ENCODE measurements at regions not wholly inside any gene's neighbourhood (a gene's known extent, or its start where the extent isn't known, plus 50 kb on each side); places are given as distances from the start of the nearest gene placed in this dataset.

DNA sequence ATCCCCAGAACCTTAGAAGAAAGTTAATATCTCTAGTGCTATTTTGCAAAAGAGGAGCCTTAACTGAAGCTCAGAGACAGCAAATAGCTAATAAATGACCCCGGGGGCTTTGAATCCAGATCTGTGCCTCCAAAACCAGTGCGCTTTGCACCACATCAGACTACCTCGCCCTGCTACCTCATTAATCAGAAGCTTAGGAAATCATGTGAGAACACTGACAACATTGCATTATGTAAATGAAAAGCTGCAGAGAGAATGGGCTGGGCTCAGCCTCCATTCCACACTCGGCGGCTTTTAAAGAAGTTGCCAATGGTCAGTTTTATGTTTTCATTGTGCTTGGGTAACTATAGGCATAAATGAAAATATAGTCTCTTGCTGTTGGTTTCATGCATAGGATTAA lies 54.0 kb upstream of the STMND1 start:
- DNase-seq (no peak), ATAC-seq (no peak)
- CTCF ChIA-PET, result no interaction called here
- H3K27ac Mint-ChIP-seq, result no peak overlapping the region
- H3K9me3 Mint-ChIP-seq (ENCODE audit: low read depth), result no peaks in the 10 kb centered on the region
- no peaks in the 10 kb centered on the region for H3K4me1 Mint-ChIP-seq
- H3K36me3 Mint-ChIP-seq, result no peaks in the 10 kb centered on the region
- H3K27me3 Mint-ChIP-seq, result peaks cover 21% of the 10 kb centered on the region
- no peak overlapping the region for H3K4me3 Mint-ChIP-seq

DNA sequence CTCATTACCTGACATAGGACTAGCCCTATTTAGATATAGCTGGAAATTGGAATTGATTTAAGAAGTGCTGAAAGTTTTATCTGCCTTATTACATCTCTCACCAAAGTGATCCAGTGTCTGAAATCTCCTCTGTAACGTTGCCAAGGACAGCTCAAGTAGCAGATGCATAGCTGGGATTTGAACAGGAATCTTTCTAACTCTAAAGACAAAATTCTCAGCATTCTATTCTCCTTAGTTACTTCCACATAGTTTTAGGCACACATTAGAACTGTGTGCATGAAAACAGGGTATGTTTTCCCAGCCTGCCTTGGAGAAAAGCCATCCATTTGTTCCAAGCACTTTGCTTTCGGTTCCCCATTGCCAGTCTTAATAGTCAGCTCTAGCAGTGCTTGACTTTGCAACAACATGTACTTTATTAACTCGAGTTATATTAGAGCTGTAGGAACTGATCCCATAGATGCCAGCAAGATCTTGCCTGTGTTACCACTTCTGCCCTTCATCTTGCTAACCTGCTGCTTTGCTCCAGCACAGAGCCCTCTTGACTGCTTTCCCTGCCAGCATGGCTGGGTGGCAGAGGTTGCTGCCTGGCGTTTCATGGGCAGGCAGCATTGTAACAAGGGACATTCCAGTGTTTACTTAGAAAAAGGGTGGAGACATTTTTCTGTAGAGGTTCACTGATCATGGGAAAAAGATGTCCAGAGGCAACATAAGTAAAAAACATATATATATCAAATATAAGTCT lies 56.1 kb upstream of the STMND1 start:
- CTCF ChIA-PET, result no interaction called here
- Mint-ChIP-seq H3K4me3 (no peak overlapping the region), H3K27ac (no peak overlapping the region), H3K9me3 (ENCODE audit: low read depth) (no peaks in the 10 kb centered on the region), H3K27me3 (peaks cover 27% of the 10 kb centered on the region), H3K4me1 (no peaks in the 10 kb centered on the region), H3K36me3 (no peaks in the 10 kb centered on the region)
- DNase-seq, result no peak
- no peak for ATAC-seq

DNA sequence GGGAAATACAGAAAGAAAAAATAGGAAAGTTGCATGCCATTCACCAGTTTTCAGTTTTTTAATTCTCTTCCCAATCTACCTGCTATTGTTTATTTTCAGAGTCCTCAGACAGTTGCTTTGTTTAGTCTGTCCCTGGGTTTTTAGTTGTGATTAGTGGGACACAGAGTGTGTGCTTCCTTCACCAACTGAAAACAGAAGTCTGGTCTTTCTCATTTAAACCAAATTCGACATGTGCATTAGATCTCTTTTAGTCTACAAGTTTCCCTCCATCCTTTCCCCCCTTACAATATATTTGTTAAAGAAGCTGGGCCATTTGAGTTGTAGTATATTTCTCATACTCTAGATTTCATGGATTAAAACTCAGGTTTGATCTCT lies 58.7 kb upstream of the STMND1 start:
- no peaks in the 10 kb centered on the region for H3K4me1 Mint-ChIP-seq
- peaks cover 29% of the 10 kb centered on the region for H3K27me3 Mint-ChIP-seq
- no peaks in the 10 kb centered on the region for H3K36me3 Mint-ChIP-seq
- DNase-seq, result no peak
- ATAC-seq, result no peak
- H3K4me3 Mint-ChIP-seq, result no peak overlapping the region
- CTCF ChIA-PET, result no interaction called here
- no peak overlapping the region for H3K27ac Mint-ChIP-seq
- H3K9me3 Mint-ChIP-seq (ENCODE audit: low read depth), result no peaks in the 10 kb centered on the region

DNA sequence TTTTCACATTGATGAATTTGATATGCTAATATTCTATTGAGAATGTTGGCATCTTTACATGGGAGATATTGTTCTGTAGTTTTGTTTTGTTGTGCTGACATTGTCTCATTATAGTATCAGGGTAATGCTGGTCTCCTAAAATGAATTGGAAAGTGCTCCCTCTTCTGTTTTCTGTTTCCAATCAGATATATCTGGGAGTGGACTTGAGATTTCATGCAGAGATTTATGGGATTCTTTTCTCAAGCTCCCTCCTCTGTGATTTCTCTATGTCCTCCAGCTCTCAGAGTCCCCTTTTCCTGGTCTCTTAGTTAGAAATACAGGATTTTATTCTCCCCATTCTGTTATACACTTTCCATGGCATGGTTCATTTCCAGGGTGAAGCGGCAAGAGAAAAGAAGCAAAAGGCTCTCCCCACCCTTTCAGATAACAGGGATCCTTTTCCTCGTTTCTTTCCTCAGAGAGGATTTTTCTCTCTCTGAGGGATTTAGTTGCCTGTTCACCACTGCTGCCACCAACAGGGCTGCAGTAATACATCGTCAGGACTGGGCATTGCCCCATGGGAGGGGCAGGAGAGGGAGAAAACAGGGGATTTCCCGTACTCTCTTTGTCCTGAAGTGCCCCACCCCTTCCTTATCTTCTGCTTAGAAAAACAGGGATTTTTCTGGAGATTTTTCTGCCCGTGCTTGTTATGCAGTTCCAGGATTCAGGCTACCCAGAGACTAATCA lies 59.3 kb upstream of the STMND1 start:
- CTCF ChIA-PET, result no interaction called here
- Mint-ChIP-seq H3K27ac (no peak overlapping the region), H3K4me3 (no peak overlapping the region), H3K9me3 (ENCODE audit: low read depth) (no peaks in the 10 kb centered on the region), H3K36me3 (no peaks in the 10 kb centered on the region), H3K27me3 (peaks cover 30% of the 10 kb centered on the region), H3K4me1 (no peaks in the 10 kb centered on the region)
- DNase-seq (no peak), ATAC-seq (no peak)

DNA sequence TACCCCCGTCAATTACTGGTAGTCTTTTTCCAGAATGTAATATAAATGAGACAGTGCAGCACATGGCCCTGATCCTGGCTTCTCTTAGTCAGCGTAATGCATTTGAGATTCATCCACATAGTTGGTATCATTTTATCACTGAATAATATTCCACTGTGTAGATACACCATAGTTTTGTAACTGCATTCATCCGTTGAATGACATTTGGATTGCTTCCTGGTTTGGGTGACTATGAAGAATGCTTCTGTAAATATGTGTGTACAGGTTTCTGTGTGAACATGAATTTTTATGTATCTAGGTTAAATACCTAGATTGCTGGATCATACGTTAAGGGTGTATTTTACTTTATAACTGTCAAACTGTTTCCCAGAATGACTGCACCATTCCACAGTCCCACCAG lies 62.6 kb upstream of the STMND1 start:
- Mint-ChIP-seq H3K4me3 (no peak overlapping the region), H3K9me3 (ENCODE audit: low read depth) (no peaks in the 10 kb centered on the region), H3K4me1 (no peaks in the 10 kb centered on the region), H3K27me3 (peaks cover 22% of the 10 kb centered on the region), H3K27ac (no peak overlapping the region), H3K36me3 (no peaks in the 10 kb centered on the region)
- CTCF ChIA-PET, result no interaction called here
- DNase-seq (no peak), ATAC-seq (no peak)

DNA sequence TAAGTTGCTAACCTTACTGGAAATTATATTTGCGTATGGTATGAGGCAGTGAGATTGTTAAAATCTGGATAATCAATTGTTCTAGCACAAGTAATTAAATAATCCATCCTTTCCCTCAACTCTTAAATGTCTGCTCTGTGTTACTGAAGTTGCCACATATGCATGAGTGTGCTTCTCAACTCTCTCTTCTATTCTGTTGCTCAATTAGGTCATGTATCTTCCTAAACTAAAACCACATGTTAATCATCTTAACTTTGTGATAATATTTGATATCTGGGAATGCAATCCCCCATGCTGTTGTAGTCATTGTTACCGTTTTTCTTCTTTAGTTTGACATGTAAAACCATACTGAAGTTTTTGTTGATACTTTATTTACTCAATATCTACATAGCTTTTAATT lies 63.5 kb upstream of the STMND1 start:
- DNase-seq (no peak), ATAC-seq (no peak)
- H3K27ac Mint-ChIP-seq, result no peak overlapping the region
- H3K9me3 Mint-ChIP-seq (ENCODE audit: low read depth), result no peaks in the 10 kb centered on the region
- H3K4me3 Mint-ChIP-seq, result no peak overlapping the region
- peaks cover 16% of the 10 kb centered on the region for H3K27me3 Mint-ChIP-seq
- no peaks in the 10 kb centered on the region for H3K36me3 Mint-ChIP-seq
- H3K4me1 Mint-ChIP-seq, result no peaks in the 10 kb centered on the region
- CTCF ChIA-PET, result no interaction called here

DNA sequence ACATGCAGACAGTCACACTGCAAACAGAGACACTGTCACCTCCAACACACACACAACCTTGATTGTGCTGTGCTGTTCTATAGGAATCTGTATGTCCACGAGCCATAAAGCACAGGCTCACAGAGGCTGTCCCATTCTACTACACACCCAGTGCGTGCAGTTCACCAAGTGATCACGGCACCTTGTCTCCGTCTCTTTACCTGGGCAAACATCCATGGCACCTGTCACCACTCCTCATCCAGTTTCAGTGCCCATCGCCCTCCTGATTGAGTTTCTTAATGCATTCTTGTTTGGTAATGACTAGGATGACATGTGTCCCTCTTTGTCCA lies 65.8 kb upstream of the STMND1 start:
- no peak for DNase-seq
- Mint-ChIP-seq H3K27me3 (peaks cover 5% of the 10 kb centered on the region), H3K27ac (no peak overlapping the region), H3K9me3 (ENCODE audit: low read depth) (no peaks in the 10 kb centered on the region), H3K36me3 (no peaks in the 10 kb centered on the region), H3K4me1 (no peaks in the 10 kb centered on the region), H3K4me3 (no peak overlapping the region)
- ATAC-seq, result no peak
- CTCF ChIA-PET, result no interaction called here

DNA sequence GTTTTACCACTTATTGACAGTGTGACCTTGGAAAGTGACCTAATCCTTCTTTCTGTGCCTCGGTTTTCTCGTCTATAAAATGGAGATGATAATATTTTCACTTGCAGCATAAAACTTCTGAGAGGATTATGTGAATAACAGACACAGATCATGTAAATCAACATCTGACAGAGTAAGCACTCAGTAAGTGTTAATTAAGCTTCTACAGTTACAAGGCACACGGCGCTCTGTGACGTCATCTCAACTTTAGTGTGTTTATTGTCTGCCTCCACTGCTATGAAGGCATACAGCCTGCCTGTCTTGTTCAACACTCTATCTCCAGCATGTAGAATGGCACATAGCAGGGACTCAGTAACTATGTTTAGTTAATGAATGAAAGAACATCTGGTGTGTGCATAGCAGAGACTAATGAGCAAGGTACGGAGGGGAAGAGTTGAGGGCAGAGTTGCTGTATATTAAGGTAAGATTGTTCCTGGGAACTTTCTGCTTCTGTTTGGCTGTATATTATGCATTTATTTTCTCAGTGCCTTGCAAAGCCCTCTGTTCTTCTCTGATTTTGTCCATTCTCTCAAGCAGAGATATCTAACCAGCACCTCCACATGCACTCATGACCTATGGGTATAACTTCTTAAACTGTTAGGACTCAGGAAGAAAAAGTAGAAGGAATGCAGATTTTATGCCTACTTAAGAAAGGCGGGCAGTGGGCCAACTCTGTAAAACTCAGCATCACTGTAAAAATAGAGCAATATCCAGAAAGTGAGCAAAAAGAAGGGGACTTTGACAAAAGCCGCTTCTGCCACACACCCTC lies 66.4 kb upstream of the STMND1 start:
- no peak overlapping the region for H3K4me3 Mint-ChIP-seq
- no peaks in the 10 kb centered on the region for H3K9me3 Mint-ChIP-seq (ENCODE audit: low read depth)
- H3K36me3 Mint-ChIP-seq, result no peaks in the 10 kb centered on the region
- CTCF ChIA-PET, result no interaction called here
- peaks cover 5% of the 10 kb centered on the region for H3K27me3 Mint-ChIP-seq
- H3K4me1 Mint-ChIP-seq, result no peaks in the 10 kb centered on the region
- DNase-seq, result no peak
- ATAC-seq, result no peak
- H3K27ac Mint-ChIP-seq, result no peak overlapping the region

DNA sequence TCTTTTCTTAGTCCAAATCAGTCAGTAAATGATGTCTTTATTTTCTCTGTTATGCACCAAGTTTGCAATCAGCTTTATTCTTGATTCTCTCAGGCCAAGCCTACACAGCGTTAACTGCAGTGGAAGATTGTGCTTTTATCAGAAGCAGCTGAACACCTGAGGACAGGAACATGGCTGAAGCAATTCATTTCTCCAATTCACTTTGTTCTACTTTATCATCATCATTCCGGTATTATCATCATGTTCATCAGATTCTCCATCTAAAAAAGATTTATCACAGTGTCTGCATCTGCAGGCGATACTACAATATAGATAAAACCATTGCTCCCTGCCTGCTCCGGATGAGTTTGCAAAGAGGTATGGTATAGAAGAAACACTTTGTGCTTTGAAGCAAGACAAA lies 68.1 kb upstream of the STMND1 start:
- H3K27ac Mint-ChIP-seq, result no peak overlapping the region
- H3K4me1 Mint-ChIP-seq, result no peaks in the 10 kb centered on the region
- DNase-seq (no peak), ATAC-seq (no peak)
- H3K36me3 Mint-ChIP-seq, result no peaks in the 10 kb centered on the region
- CTCF ChIA-PET, result interaction anchor here (0.6 kb wide), 1 partner anchor 269 kb away, joined by 3 read pairs; no protein-coding TSS in a partner anchor
- peaks cover 3% of the 10 kb centered on the region for H3K27me3 Mint-ChIP-seq
- no peaks in the 10 kb centered on the region for H3K9me3 Mint-ChIP-seq (ENCODE audit: low read depth)
- H3K4me3 Mint-ChIP-seq, result no peak overlapping the region

DNA sequence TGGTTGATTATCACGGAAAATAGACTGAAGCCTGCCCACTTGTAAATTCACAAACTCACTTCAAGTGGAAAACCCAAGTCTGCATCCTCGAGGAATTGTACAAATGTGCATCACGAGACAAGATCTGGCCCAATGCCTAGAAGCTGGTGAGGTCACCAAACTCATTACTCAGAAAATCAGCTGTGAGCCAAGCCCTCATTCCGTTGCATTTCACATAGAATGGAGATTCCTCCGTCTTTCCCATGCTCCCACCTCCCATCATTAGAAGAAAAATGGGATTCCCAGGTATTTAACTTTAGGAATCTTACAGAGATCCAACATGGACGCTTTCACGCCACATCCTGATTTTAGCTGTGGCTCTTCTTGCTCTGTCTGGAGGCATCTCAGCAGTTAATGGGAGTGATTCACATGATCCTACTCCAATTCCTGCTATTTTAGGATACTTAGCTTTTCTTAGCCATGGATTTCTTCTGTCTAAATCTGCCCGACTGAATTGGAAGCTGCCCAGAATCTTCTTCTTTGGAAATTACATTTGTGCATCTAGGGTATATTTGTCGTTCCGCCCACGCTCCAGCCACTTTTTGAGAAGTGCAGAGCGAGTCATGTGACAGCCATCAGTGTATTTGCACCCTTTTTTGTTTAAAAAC lies 68.7 kb upstream of the STMND1 start:
- Mint-ChIP-seq H3K9me3 (ENCODE audit: low read depth) (no peaks in the 10 kb centered on the region), H3K4me1 (no peaks in the 10 kb centered on the region), H3K4me3 (no peak overlapping the region), H3K27me3 (peaks cover 3% of the 10 kb centered on the region), H3K27ac (no peak overlapping the region), H3K36me3 (no peaks in the 10 kb centered on the region)
- CTCF ChIA-PET, result interaction anchor here (0.6 kb wide), 1 partner anchor 268 kb away, joined by 3 read pairs; no protein-coding TSS in a partner anchor
- DNase-seq, result no peak
- no peak for ATAC-seq

DNA sequence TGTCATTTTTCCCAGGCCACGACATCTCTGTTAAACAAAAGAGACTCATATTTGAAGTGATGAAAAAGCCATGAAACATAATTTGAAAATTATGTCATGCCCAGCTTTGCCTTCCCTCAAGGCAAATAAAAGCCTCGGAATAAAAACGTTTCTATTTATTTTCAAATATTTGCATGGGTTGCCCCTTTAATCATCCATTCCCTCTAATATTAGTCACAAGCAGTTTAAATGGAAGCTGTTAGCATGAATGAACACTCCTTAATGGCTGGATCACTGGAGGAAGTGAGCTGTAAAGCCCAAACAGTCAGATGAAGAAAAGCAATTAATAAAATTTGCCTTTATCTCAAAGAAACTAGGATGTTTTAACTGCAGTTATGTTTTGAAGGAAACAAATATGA lies 69.3 kb upstream of the STMND1 start:
- no peak overlapping the region for H3K27ac Mint-ChIP-seq
- H3K27me3 Mint-ChIP-seq, result peaks cover 1% of the 10 kb centered on the region
- H3K4me3 Mint-ChIP-seq, result no peak overlapping the region
- CTCF ChIA-PET, result no interaction called here
- no peaks in the 10 kb centered on the region for H3K36me3 Mint-ChIP-seq
- H3K9me3 Mint-ChIP-seq (ENCODE audit: low read depth), result no peaks in the 10 kb centered on the region
- no peaks in the 10 kb centered on the region for H3K4me1 Mint-ChIP-seq
- no peak for ATAC-seq
- DNase-seq, result no peak

DNA sequence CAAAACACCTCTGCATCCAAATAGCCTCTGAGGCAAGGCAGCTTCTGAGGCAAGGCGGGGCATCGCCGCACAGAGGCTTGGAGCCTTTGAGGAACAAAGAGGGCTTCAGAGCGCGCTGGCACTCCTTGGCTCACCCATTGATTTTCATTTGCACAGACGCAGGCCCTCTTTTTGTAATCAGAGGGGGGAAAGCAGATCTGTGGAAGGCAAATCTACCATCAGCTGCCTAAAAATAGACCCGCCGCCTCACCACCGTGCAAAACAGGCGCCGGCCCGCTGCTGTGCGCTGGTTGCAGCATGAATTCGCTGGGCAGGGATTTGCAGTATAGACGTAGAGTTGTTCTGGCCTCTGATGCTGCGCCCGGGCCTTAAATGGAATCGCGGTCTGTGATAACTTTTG lies 69.9 kb upstream of the STMND1 start:
- CTCF ChIA-PET, result no interaction called here
- H3K4me1 Mint-ChIP-seq, result no peaks in the 10 kb centered on the region
- no peak overlapping the region for H3K4me3 Mint-ChIP-seq
- no peak overlapping the region for H3K27ac Mint-ChIP-seq
- DNase-seq (no peak), ATAC-seq (no peak)
- no peaks in the 10 kb centered on the region for H3K36me3 Mint-ChIP-seq
- no peaks in the 10 kb centered on the region for H3K9me3 Mint-ChIP-seq (ENCODE audit: low read depth)
- peaks cover 7% of the 10 kb centered on the region for H3K27me3 Mint-ChIP-seq

DNA sequence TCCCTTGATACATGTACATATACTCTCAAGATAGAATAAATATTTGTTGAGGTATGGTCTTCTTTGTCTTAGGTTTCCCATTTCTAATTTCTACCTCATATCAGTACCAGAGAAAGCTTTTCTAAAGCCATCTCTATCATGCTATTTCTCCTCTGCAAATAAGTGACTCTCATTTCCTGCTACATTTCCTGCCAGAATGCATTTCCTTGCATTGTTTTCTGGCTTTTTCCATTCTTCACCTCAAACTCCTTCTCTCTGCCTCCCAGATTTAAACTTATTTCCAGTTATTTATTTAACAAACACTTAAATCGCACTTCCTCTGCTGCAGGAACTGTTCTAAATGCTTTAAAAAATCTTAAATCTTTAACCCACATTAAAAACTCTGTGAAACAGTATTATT lies 74.4 kb upstream of the STMND1 start:
- ATAC-seq, result no peak
- CTCF ChIA-PET, result interaction anchor here (1.4 kb wide), 1 partner anchor 11 kb away, joined by 3 read pairs; no protein-coding TSS in a partner anchor
- no peak for DNase-seq
- Mint-ChIP-seq H3K9me3 (ENCODE audit: low read depth) (no peaks in the 10 kb centered on the region), H3K4me3 (no peak overlapping the region), H3K27me3 (peaks cover 13% of the 10 kb centered on the region), H3K36me3 (no peaks in the 10 kb centered on the region), H3K4me1 (no peaks in the 10 kb centered on the region), H3K27ac (no peak overlapping the region)
